ENCODE measurements at regions not wholly inside any gene's neighbourhood (a gene's known extent, or its start where the extent isn't known, plus 50 kb on each side); places are given as distances from the start of the nearest gene placed in this dataset.
"Not testable (repeated sequence)": the region's sequence is repeated elsewhere in the genome, so short reads cannot be mapped to it uniquely, and the experiment has no call there.

- DNase-seq (ENCODE audit: low read depth): no peak
These were observed 391.0 kb upstream of the PROX1 start for GRCh38 chr1:213596729-213597128.

- DNase-seq (ENCODE audit: low read depth): no peak
These were observed 389.5 kb upstream of the PROX1 start for GRCh38 chr1:213598263-213598662.

- no peak for DNase-seq (ENCODE audit: low read depth)
These were observed 386.9 kb upstream of the PROX1 start for GRCh38 chr1:213600879-213601278.

GRCh38 chr1:213601705-213602104, 386.1 kb upstream of the PROX1 start:
- DNase-seq (ENCODE audit: low read depth): not testable (repeated sequence)

- no peak for DNase-seq (ENCODE audit: low read depth)
These were observed 384.8 kb upstream of the PROX1 start for GRCh38 chr1:213602796-213603486.

- no peak for DNase-seq (ENCODE audit: low read depth)
These were observed 383.3 kb upstream of the PROX1 start for GRCh38 chr1:213604477-213604876.

- DNase-seq (ENCODE audit: low read depth): no peak
These were observed 382.0 kb upstream of the PROX1 start for GRCh38 chr1:213605732-213606131.

GRCh38 chr1:213606252-213606820, 381.4 kb upstream of the PROX1 start:
- DNase-seq (ENCODE audit: low read depth): no peak

GRCh38 chr1:213613549-213613948, 374.2 kb upstream of the PROX1 start:
- DNase-seq (ENCODE audit: low read depth): no peak

GRCh38 chr1:213615226-213615916, 372.4 kb upstream of the PROX1 start:
- no peak for DNase-seq (ENCODE audit: low read depth)

GRCh38 chr1:213617133-213617532, 370.6 kb upstream of the PROX1 start:
- DNase-seq (ENCODE audit: low read depth): no peak

GRCh38 chr1:213618094-213618493, 369.7 kb upstream of the PROX1 start:
- no peak for DNase-seq (ENCODE audit: low read depth)

- DNase-seq (ENCODE audit: low read depth): no peak
These were observed 368.7 kb upstream of the PROX1 start for GRCh38 chr1:213619026-213619425.

- no peak for DNase-seq (ENCODE audit: low read depth)
These were observed 366.7 kb upstream of the PROX1 start for GRCh38 chr1:213621077-213621476.

- DNase-seq (ENCODE audit: low read depth): no peak
These were observed 365.3 kb upstream of the PROX1 start for GRCh38 chr1:213622365-213623063.

GRCh38 chr1:213623064-213623581, 364.6 kb upstream of the PROX1 start:
- DNase-seq (ENCODE audit: low read depth): no peak

- DNase-seq (ENCODE audit: low read depth): no peak
These were observed 363.9 kb upstream of the PROX1 start for GRCh38 chr1:213623862-213624261.

- DNase-seq (ENCODE audit: low read depth): not testable (repeated sequence)
These were observed 351.0 kb upstream of the PROX1 start for GRCh38 chr1:213636778-213637177.

- no peak for DNase-seq (ENCODE audit: low read depth)
These were observed 346.5 kb upstream of the PROX1 start for GRCh38 chr1:213641312-213641711.

- DNase-seq (ENCODE audit: low read depth): no peak
These were observed 344.4 kb upstream of the PROX1 start for GRCh38 chr1:213643360-213643759.

- DNase-seq (ENCODE audit: low read depth): no peak
These were observed 339.7 kb upstream of the PROX1 start for GRCh38 chr1:213647864-213648650.

- DNase-seq (ENCODE audit: low read depth): no peak
These were observed 338.4 kb upstream of the PROX1 start for GRCh38 chr1:213649373-213649772.
